NAMALWA (cell line): ENCODE measurements at regions not wholly inside any gene's neighbourhood (a gene's known extent, or its start where the extent isn't known, plus 50 kb on each side); places are given as distances from the start of the nearest gene placed in this dataset.

ENCODE experiments used
- DNase-seq: peaks from one replicate; pipeline ENCODE4 v3.0.0-alpha.2; 2015; ENCODE audit warnings: low spot score

- DNase-seq, result no peak
These were observed 408.9 kb downstream of the CBLN4 start for GRCh38 chr20:55596431-55596830.

GRCh38 chr20:55592866-55593265, 412.5 kb downstream of the CBLN4 start:
- no peak for DNase-seq

- DNase-seq, result no peak
These were observed 418.7 kb downstream of the CBLN4 start for GRCh38 chr20:55586610-55587009.

- DNase-seq, result no peak
These were observed 420.4 kb downstream of the CBLN4 start for GRCh38 chr20:55584964-55585363.

- DNase-seq, result no peak
These were observed 421.0 kb downstream of the CBLN4 start for GRCh38 chr20:55584307-55584706.

GRCh38 chr20:55583036-55583435, 422.3 kb downstream of the CBLN4 start:
- no peak for DNase-seq

GRCh38 chr20:55582498-55582897, 422.8 kb downstream of the CBLN4 start:
- no peak for DNase-seq

- DNase-seq, result no peak
These were observed 423.8 kb downstream of the CBLN4 start for GRCh38 chr20:55581519-55581918.

GRCh38 chr20:55580475-55580874, 424.8 kb downstream of the CBLN4 start:
- no peak for DNase-seq

GRCh38 chr20:55579802-55580201, 425.5 kb downstream of the CBLN4 start:
- DNase-seq, result no peak

- no peak for DNase-seq
These were observed 428.3 kb downstream of the CBLN4 start for GRCh38 chr20:55576981-55577380.

- no peak for DNase-seq
These were observed 436.2 kb downstream of the CBLN4 start for GRCh38 chr20:55569084-55569483.

GRCh38 chr20:55567826-55568225, 437.5 kb downstream of the CBLN4 start:
- DNase-seq, result no peak

GRCh38 chr20:55565096-55565773, 440.1 kb downstream of the CBLN4 start:
- DNase-seq, result no peak

- no peak for DNase-seq
These were observed 444.1 kb downstream of the CBLN4 start for GRCh38 chr20:55561259-55561658.

GRCh38 chr20:55557191-55557590, 448.1 kb downstream of the CBLN4 start:
- no peak for DNase-seq

- no peak for DNase-seq
These were observed 450.2 kb downstream of the CBLN4 start for GRCh38 chr20:55555075-55555650.

- DNase-seq, result no peak
These were observed 460.7 kb downstream of the CBLN4 start for GRCh38 chr20:55544638-55545037.

- DNase-seq, result no peak
These were observed 464.8 kb downstream of the CBLN4 start for GRCh38 chr20:55540486-55540885.

GRCh38 chr20:55540013-55540412, 465.3 kb downstream of the CBLN4 start:
- no peak for DNase-seq

- no peak for DNase-seq
These were observed 466.9 kb downstream of the CBLN4 start for GRCh38 chr20:55538261-55538908.

- DNase-seq, result no peak
These were observed 470.0 kb downstream of the CBLN4 start for GRCh38 chr20:55535366-55535765.

- no peak for DNase-seq
These were observed 471.7 kb downstream of the CBLN4 start for GRCh38 chr20:55533632-55534031.

GRCh38 chr20:55530763-55531162, 474.6 kb downstream of the CBLN4 start:
- no peak for DNase-seq
